ENCODE measurements at regions not wholly inside any gene's neighbourhood (a gene's known extent, or its start where the extent isn't known, plus 50 kb on each side); places are given as distances from the start of the nearest gene placed in this dataset.

- no peak for DNase-seq (ENCODE audit: low spot score)
Measured at GRCh38 chr16:65497571-65497970, 375.7 kb upstream of the CDH11 start.

GRCh38 chr16:65495106-65495505, 373.2 kb upstream of the CDH11 start:
- DNase-seq (ENCODE audit: low spot score): no peak

- DNase-seq (ENCODE audit: low spot score): no peak
Measured at GRCh38 chr16:65494609-65495008, 372.7 kb upstream of the CDH11 start.

- DNase-seq (ENCODE audit: low spot score): no peak
Measured at GRCh38 chr16:65494080-65494479, 372.2 kb upstream of the CDH11 start.

GRCh38 chr16:65490286-65490685, 368.4 kb upstream of the CDH11 start:
- no peak for DNase-seq (ENCODE audit: low spot score)

GRCh38 chr16:65489531-65490023, 367.7 kb upstream of the CDH11 start:
- no peak for DNase-seq (ENCODE audit: low spot score)

GRCh38 chr16:65487231-65487630, 365.4 kb upstream of the CDH11 start:
- DNase-seq (ENCODE audit: low spot score): no peak

GRCh38 chr16:65481956-65482355, 360.1 kb upstream of the CDH11 start:
- no peak for DNase-seq (ENCODE audit: low spot score)

- no peak for DNase-seq (ENCODE audit: low spot score)
Measured at GRCh38 chr16:65480281-65481091, 358.6 kb upstream of the CDH11 start.

- no peak for DNase-seq (ENCODE audit: low spot score)
Measured at GRCh38 chr16:65476448-65476955, 354.6 kb upstream of the CDH11 start.

GRCh38 chr16:65473699-65474098, 351.8 kb upstream of the CDH11 start:
- no peak for DNase-seq (ENCODE audit: low spot score)

- no peak for DNase-seq (ENCODE audit: low spot score)
Measured at GRCh38 chr16:65469116-65469515, 347.3 kb upstream of the CDH11 start.

GRCh38 chr16:65468133-65468532, 346.3 kb upstream of the CDH11 start:
- DNase-seq (ENCODE audit: low spot score): no peak

- no peak for DNase-seq (ENCODE audit: low spot score)
Measured at GRCh38 chr16:65463652-65464260, 341.9 kb upstream of the CDH11 start.

GRCh38 chr16:65457084-65457483, 335.2 kb upstream of the CDH11 start:
- no peak for DNase-seq (ENCODE audit: low spot score)

GRCh38 chr16:65455761-65456160, 333.9 kb upstream of the CDH11 start:
- DNase-seq (ENCODE audit: low spot score): no peak

- DNase-seq (ENCODE audit: low spot score): no peak
Measured at GRCh38 chr16:65453646-65454045, 331.8 kb upstream of the CDH11 start.

- DNase-seq (ENCODE audit: low spot score): no peak
Measured at GRCh38 chr16:65449526-65449925, 327.7 kb upstream of the CDH11 start.

- no peak for DNase-seq (ENCODE audit: low spot score)
Measured at GRCh38 chr16:65446427-65446826, 324.6 kb upstream of the CDH11 start.

- no peak for DNase-seq (ENCODE audit: low spot score)
Measured at GRCh38 chr16:65445313-65446260, 323.7 kb upstream of the CDH11 start.

GRCh38 chr16:65441501-65441900, 319.6 kb upstream of the CDH11 start:
- no peak for DNase-seq (ENCODE audit: low spot score)

- DNase-seq (ENCODE audit: low spot score): no peak
Measured at GRCh38 chr16:65429504-65430181, 307.8 kb upstream of the CDH11 start.
